ENCODE measurements at regions not wholly inside any gene's neighbourhood (a gene's known extent, or its start where the extent isn't known, plus 50 kb on each side); places are given as distances from the start of the nearest gene placed in this dataset.

DNA sequence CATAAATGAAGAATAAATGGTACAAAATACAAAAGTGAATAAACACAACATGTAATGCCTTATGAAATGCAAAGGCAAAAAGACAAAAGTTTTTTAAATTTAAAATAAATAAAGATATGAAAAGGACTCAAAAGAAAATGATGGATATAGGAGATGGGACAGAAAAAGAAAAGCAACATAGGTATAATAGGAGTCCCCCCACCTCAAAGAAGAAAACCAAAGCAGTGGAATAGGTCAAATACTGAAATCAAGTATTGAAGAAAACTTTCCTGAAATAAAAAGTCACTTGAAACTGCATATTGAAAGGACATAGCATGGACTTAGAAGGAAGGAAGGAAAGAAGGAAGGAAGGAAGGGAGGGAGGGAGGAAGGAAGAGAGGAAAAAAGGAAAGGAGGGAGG is 110.0 kb upstream of the FAM204A start:
- no peak for TF ChIP-seq CTCF (IDR thresholded peaks at IDR 0.05)

GRCh38 chr10:118449521-118449920 is 107.4 kb upstream of the FAM204A start:
- no peak for TF ChIP-seq CTCF (IDR thresholded peaks at IDR 0.05)

GRCh38 chr10:118448744-118449143 is 106.6 kb upstream of the FAM204A start:
- TF ChIP-seq CTCF (IDR thresholded peaks at IDR 0.05), result no peak

DNA sequence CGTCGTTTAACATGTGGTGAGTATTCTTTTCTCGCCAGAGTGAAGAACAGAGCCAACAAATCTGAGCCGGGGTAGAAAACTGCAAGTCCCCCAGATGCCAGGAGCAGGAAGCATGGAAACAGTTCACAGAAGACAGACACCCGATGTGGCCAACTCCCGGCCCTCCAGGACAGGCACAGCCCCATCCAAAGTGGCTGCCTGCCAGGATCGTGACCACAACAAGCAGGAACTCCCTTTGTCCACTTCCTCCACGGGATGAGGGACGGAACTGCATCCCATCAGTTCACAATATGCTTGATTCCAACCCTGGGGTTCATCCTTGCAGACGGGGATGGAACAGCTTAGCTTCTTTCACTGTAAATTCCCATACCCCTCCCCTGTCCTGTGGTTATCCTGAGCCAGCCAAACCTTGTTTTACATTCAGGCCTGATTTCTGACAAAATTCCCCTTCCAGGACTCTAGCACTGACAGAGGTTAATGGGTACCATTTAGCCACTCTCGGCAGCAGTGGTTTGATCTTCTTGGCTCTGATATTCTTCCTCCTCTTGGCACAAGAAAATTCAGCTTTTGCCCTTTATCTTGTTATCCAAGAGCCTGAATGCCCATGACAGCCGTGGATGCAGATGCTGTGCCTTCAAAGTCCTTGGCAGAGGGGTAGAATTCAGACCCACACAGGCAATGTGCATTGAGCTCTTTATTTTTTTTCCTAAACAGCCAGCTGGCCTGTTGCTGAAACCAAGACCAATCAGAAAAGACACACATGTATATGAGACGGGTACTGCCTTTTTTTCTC is 105.5 kb upstream of the FAM204A start:
- TF ChIP-seq CTCF (IDR thresholded peaks at IDR 0.05), result no peak

GRCh38 chr10:118445535-118445934 is 103.4 kb upstream of the FAM204A start:
- no peak for TF ChIP-seq CTCF (IDR thresholded peaks at IDR 0.05)

GRCh38 chr10:118444069-118444468 is 101.9 kb upstream of the FAM204A start:
- no peak for TF ChIP-seq CTCF (IDR thresholded peaks at IDR 0.05)

GRCh38 chr10:118442032-118442431 is 99.9 kb upstream of the FAM204A start:
- no peak for TF ChIP-seq CTCF (IDR thresholded peaks at IDR 0.05)

DNA sequence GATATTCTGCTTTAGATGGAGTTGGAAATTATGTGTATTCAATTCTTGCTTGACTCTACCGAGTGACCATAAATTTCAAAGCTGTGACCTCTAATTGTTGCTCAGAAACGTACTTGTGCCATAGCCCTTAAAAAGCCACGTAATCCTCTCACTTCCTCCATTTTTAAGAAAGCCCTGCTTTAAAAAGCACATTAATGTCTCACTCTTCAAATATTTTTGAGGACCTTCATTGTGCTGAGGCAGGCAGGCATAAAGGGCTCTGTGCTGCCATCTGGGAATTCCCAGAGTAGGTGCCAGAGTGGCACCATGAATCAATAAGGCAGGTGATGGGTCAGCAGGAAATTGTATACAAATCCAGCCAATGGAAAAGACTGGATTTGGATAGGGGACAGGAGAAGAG is 97.7 kb upstream of the FAM204A start:
- TF ChIP-seq CTCF (IDR thresholded peaks at IDR 0.05), result no peak

All from LNCAP (cell line).